ENCODE measurements at regions not wholly inside any gene's neighbourhood (a gene's known extent, or its start where the extent isn't known, plus 50 kb on each side); places are given as distances from the start of the nearest gene placed in this dataset.
"Not testable (repeated sequence)": the region's sequence is repeated elsewhere in the genome, so short reads cannot be mapped to it uniquely, and the experiment has no call there.

DNA sequence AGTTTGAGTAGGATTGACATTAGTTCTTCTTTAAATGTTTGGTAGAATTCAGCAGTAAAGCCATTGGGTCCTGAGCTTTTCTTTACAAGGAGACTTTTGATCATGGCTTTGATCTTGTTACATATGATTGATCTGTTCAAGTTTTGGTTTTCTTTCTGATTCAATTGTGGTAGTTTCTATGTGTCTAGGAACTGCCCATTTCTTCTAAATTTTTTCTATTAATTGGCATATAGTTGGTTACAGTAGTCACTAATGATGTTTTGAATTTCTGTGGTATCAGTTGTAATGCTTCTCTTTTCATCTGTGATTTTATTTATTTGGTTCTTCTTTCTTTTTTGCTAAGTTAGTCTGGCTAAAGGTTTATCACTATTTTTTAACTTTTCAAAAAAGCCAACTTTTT is 73.3 kb upstream of the DLGAP1 start:
- H3K27me3 ChIP-seq (ENCODE audit: insufficient read depth, poor library complexity, severe bottlenecking), result no peaks in the 10 kb centered on the region
- no peak for DNase-seq (ENCODE audit: low read depth in 1 of 2, low spot score in 1 of 2)
- no peak overlapping the region for H3K27ac ChIP-seq (replicated peaks)
- TF ChIP-seq, protein P1, sequence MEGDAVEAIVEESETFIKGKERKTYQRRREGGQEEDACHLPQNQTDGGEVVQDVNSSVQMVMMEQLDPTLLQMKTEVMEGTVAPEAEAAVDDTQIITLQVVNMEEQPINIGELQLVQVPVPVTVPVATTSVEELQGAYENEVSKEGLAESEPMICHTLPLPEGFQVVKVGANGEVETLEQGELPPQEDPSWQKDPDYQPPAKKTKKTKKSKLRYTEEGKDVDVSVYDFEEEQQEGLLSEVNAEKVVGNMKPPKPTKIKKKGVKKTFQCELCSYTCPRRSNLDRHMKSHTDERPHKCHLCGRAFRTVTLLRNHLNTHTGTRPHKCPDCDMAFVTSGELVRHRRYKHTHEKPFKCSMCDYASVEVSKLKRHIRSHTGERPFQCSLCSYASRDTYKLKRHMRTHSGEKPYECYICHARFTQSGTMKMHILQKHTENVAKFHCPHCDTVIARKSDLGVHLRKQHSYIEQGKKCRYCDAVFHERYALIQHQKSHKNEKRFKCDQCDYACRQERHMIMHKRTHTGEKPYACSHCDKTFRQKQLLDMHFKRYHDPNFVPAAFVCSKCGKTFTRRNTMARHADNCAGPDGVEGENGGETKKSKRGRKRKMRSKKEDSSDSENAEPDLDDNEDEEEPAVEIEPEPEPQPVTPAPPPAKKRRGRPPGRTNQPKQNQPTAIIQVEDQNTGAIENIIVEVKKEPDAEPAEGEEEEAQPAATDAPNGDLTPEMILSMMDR (IDR thresholded peaks at IDR 0.05; ENCODE audit: insufficient read depth, low read length), result no peak
- TF ChIP-seq SPI1 (IDR thresholded peaks at IDR 0.05; ENCODE audit: borderline replicate concordance, low read depth), result no peak
- no peak for TF ChIP-seq GABPA (IDR thresholded peaks at IDR 0.05; ENCODE audit: low read depth)
- TF ChIP-seq, protein P2, sequence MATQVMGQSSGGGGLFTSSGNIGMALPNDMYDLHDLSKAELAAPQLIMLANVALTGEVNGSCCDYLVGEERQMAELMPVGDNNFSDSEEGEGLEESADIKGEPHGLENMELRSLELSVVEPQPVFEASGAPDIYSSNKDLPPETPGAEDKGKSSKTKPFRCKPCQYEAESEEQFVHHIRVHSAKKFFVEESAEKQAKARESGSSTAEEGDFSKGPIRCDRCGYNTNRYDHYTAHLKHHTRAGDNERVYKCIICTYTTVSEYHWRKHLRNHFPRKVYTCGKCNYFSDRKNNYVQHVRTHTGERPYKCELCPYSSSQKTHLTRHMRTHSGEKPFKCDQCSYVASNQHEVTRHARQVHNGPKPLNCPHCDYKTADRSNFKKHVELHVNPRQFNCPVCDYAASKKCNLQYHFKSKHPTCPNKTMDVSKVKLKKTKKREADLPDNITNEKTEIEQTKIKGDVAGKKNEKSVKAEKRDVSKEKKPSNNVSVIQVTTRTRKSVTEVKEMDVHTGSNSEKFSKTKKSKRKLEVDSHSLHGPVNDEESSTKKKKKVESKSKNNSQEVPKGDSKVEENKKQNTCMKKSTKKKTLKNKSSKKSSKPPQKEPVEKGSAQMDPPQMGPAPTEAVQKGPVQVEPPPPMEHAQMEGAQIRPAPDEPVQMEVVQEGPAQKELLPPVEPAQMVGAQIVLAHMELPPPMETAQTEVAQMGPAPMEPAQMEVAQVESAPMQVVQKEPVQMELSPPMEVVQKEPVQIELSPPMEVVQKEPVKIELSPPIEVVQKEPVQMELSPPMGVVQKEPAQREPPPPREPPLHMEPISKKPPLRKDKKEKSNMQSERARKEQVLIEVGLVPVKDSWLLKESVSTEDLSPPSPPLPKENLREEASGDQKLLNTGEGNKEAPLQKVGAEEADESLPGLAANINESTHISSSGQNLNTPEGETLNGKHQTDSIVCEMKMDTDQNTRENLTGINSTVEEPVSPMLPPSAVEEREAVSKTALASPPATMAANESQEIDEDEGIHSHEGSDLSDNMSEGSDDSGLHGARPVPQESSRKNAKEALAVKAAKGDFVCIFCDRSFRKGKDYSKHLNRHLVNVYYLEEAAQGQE (IDR thresholded peaks at IDR 0.05; ENCODE audit: insufficient replicate concordance, low read depth), result no peak
- TF ChIP-seq POLR2AphosphoS5 (IDR thresholded peaks at IDR 0.05; ENCODE audit: low read depth), result no peak
- H3K4me3 ChIP-seq (replicated peaks; ENCODE audit: insufficient read depth, low read length), result no peak overlapping the region

DNA sequence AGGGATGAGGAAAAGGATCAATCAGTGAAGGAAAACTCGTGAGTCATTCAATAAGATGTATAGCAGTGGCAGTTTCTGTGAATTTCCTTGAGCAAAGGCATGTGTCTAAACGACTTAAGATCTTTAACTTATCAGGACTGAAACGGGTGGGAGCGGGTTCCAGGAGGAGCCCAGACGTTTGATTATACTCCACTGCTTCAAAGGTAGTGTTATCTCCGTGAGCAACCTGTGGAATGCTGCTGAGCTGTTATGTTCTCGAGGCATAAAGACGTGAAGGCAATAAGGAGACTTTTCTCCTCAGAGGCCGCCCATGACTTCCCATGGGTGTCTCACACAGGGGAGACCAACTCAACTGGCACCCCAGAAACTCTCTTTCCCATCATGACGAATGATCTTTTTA is 72.7 kb upstream of the DLGAP1 start:
- DNase-seq (ENCODE audit: low read depth in 1 of 2, low spot score in 1 of 2); H3K4me3 ChIP-seq (replicated peaks; ENCODE audit: insufficient read depth, low read length); H3K27ac ChIP-seq (replicated peaks); H3K27me3 ChIP-seq (ENCODE audit: insufficient read depth, poor library complexity, severe bottlenecking): not testable (repeated sequence)

DNA sequence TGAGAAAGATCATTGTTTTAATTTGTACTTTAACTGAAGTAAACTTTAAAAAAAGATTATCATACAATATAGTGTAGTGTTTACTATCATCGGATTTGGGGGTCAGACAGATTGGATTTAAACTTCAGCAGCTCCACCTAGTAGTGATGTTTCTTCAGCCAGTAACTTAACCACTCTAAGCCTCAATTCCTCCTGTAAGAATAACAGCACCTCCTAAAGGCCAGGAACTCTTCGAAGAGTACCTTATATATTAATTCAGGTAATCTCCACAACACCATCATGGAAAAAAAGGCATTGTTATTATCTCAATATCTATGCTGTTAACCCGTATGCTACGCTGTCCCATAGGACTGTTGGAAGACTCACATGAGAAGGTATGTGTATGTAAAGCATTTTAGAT is 69.0 kb upstream of the DLGAP1 start:
- Histone ChIP-seq H3K4me3 (replicated peaks; ENCODE audit: insufficient read depth, low read length) (no peak overlapping the region), H3K27me3 (ENCODE audit: insufficient read depth, poor library complexity, severe bottlenecking) (no peaks in the 10 kb centered on the region), H3K27ac (replicated peaks) (no peak overlapping the region)
- no peak for TF ChIP-seq GABPA (IDR thresholded peaks at IDR 0.05; ENCODE audit: low read depth)
- TF ChIP-seq, protein P1 (IDR thresholded peaks at IDR 0.05; ENCODE audit: insufficient read depth, low read length), result no peak
- TF ChIP-seq, protein P2 (IDR thresholded peaks at IDR 0.05; ENCODE audit: insufficient replicate concordance, low read depth), result no peak
- no peak for TF ChIP-seq POLR2AphosphoS5 (IDR thresholded peaks at IDR 0.05; ENCODE audit: low read depth)
- TF ChIP-seq SPI1 (IDR thresholded peaks at IDR 0.05; ENCODE audit: borderline replicate concordance, low read depth), result no peak
- DNase-seq (ENCODE audit: low read depth in 1 of 2, low spot score in 1 of 2), result no peak

DNA sequence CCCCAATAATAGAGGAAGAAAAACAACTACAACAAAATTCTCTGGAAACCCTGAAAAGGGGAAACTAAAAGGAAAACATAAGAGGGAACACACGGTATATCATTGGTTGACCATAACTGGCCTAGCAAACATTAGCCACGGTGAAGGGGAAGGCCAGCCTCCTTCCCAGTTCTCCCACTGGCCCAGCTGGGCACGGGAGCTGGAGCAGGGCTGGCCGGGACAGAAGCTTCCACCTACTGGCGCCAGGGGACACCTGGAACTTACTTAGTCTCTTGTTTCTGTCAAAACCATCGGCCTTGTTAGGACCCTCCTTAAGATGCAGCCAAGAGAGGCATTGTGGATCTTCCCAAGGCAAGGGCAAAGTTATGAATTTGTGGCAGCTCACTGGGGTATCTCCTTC is 56.1 kb upstream of the DLGAP1 start:
- Histone ChIP-seq H3K4me3 (replicated peaks; ENCODE audit: insufficient read depth, low read length) (no peak overlapping the region), H3K27ac (replicated peaks) (no peak overlapping the region), H3K27me3 (ENCODE audit: insufficient read depth, poor library complexity, severe bottlenecking) (no peaks in the 10 kb centered on the region)
- DNase-seq (ENCODE audit: low read depth in 1 of 2, low spot score in 1 of 2), result no peak
- TF ChIP-seq, protein P1 (IDR thresholded peaks at IDR 0.05; ENCODE audit: insufficient read depth, low read length), result no peak
- TF ChIP-seq POLR2AphosphoS5 (IDR thresholded peaks at IDR 0.05; ENCODE audit: low read depth), result no peak
